Prostate gland (tissue), 2 donors: ENCODE measurements at regions not wholly inside any gene's neighbourhood (a gene's known extent, or its start where the extent isn't known, plus 50 kb on each side); places are given as distances from the start of the nearest gene placed in this dataset.

Source experiments
- DNase-seq: peaks from one replicate; pipeline ENCODE4 v3.0.0-alpha.2; 2019; ENCODE audit warnings: low spot score
- H3K27ac ChIP-seq, 2 donors: fragments of 200-600 bp; sonication (generic); 2 replicates each; pipeline ENCODE4 v1.5.1; 2017 to 2019
- H3K27me3 ChIP-seq: fragments of 200-600 bp; sonication (generic); replicated peaks from 2 replicates; pipeline ENCODE4 v1.5.1; 2019; ENCODE audit not compliant: insufficient read depth
- H3K36me3 ChIP-seq, 2 donors: fragments of 200-600 bp; sonication (generic); 1 replicate in 1 of 2; 2 replicates in 1 of 2; pipeline versions ENCODE4 v1.5.1 to v1.8.1; 2017 to 2019
- H3K4me1 ChIP-seq: fragments of 200-600 bp; sonication (generic); replicated peaks from 2 replicates; pipeline ENCODE4 v1.5.1; 2019
- H3K4me3 ChIP-seq, 2 donors: fragments of 200-600 bp; sonication (generic); 2 replicates each; pipeline ENCODE4 v1.5.1; 2017 to 2019
- H3K9me3 ChIP-seq: fragments of 200-600 bp; sonication (generic); 2 replicates; pipeline ENCODE4 v1.5.1; 2017
- POLR2A ChIP-seq: fragments of 450-650 bp; IDR thresholded peaks from one replicate; pipeline ENCODE4 v1.6.1; 2016; ENCODE audit warnings: antibody characterized with exemption, mild to moderate bottlenecking
- POLR2AphosphoS5 ChIP-seq: sonication (generic); formaldehyde crosslinking; IDR thresholded peaks from one replicate; pipeline ENCODE4 v1.6.1; 2017; ENCODE audit warnings: antibody characterized with exemption
- WGBS: methylation state at CpG from one replicate; pipeline ENCODE4 v1.1.5; 2018; 5-methylcytosine and 5-hydroxymethylcytosine counted together
- intact Hi-C: fragments of 100-400 bp; cut with DNase I; formaldehyde crosslinking; loops from one replicate; pipeline ENCODE4 v1.14.2; 2022
- TF ChIP-seq, protein P1 (sequence below), 4 experiments: fragments of 200-600 bp in 2 of 4; fragments of 450-650 bp in 2 of 4; sonication (generic) in 2 of 4; IDR thresholded peaks; 1 replicate in 3 of 4; 2 replicates in 1 of 4; pipeline ENCODE4 v1.5.1; 2016 to 2019; ENCODE audit warnings: antibody characterized with exemption in 4 of 4, mild to moderate bottlenecking in 2 of 4, moderate library complexity in 2 of 4

DNA sequence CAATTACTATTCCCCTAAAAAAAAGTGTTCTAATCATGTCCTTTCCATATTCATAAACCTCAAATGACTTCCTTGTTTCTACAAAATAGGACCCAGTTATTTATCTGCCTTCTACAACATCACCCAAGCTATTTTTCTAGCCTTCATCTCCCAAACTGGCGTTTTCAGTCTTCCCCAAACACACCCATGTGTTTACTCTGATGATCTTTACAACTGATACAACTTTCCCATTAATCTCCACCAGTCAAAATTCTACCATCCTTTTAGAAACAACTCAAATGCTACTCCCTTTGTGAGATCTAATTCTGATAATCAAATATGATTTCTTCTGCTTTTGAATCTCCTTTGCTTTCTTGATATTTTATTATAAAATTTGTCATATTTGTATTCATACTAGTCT, 114.5 kb downstream of the DUSP6 start:
- H3K36me3 ChIP-seq, result no peaks in the 10 kb centered on the region
- DNase-seq, result no peak
- H3K27ac ChIP-seq, result no peak overlapping the region

DNA sequence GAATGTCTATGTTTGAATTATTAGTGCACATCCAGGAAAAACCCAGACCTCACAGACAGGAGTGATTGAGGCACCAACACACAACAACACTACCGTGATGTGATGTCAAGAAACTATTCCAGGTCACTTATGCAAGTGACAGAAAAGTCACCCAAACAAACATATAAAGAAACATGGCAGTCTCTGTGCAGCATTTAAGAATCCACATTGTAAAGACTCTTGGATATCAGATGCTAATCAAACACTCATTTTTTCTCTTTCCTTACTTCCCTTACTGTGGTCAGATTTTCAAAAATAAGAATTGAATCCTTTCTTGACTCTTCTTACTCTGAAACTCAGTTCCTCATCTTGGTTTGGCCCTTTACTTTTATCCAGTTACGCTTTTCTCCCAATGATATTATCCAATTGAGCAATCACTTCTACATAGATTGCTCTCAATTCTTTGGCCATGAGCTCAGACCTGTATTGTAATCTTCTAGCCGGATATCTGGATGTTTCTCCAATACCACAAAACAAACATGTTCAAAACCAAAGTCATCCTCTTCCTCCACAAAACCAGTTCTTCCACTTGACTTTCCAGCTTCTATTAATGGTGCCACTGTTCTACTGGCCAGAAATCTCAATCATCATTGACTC, 115.4 kb downstream of the DUSP6 start:
- H3K36me3 ChIP-seq, result no peaks in the 10 kb centered on the region
- DNase-seq, result peak; percentile 62
- H3K27ac ChIP-seq, result peak overlapping the region; percentile 42 to 55
- H3K4me1 ChIP-seq, result no peaks in the 10 kb centered on the region
- TF ChIP-seq, protein P1, sequence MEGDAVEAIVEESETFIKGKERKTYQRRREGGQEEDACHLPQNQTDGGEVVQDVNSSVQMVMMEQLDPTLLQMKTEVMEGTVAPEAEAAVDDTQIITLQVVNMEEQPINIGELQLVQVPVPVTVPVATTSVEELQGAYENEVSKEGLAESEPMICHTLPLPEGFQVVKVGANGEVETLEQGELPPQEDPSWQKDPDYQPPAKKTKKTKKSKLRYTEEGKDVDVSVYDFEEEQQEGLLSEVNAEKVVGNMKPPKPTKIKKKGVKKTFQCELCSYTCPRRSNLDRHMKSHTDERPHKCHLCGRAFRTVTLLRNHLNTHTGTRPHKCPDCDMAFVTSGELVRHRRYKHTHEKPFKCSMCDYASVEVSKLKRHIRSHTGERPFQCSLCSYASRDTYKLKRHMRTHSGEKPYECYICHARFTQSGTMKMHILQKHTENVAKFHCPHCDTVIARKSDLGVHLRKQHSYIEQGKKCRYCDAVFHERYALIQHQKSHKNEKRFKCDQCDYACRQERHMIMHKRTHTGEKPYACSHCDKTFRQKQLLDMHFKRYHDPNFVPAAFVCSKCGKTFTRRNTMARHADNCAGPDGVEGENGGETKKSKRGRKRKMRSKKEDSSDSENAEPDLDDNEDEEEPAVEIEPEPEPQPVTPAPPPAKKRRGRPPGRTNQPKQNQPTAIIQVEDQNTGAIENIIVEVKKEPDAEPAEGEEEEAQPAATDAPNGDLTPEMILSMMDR (IDR thresholded peaks at IDR 0.05), result no peak
- peak; percentile 90 for TF ChIP-seq POLR2AphosphoS5
- H3K27me3 ChIP-seq, result no peaks in the 10 kb centered on the region
- WGBS, result 61% methylated on average over 3 of the region's 3 CpGs
- H3K9me3 ChIP-seq, result no peaks in the 10 kb centered on the region
- intact Hi-C loops, result no loop called here
- no peak overlapping the region for H3K4me3 ChIP-seq

More for the DNA sequence above, 114.5 kb downstream of the DUSP6 start:
- no peaks in the 10 kb centered on the region for H3K4me1 ChIP-seq
- WGBS, result 68% methylated on average over 1 of the region's 1 CpG
- no peaks in the 10 kb centered on the region for H3K27me3 ChIP-seq
- TF ChIP-seq POLR2A, result no peak
- no peak for TF ChIP-seq POLR2AphosphoS5
- TF ChIP-seq, protein P1 (IDR thresholded peaks at IDR 0.05), result no peak
- no peaks in the 10 kb centered on the region for H3K9me3 ChIP-seq
- H3K4me3 ChIP-seq, result no peak overlapping the region
- intact Hi-C loops, result no loop called here

DNA sequence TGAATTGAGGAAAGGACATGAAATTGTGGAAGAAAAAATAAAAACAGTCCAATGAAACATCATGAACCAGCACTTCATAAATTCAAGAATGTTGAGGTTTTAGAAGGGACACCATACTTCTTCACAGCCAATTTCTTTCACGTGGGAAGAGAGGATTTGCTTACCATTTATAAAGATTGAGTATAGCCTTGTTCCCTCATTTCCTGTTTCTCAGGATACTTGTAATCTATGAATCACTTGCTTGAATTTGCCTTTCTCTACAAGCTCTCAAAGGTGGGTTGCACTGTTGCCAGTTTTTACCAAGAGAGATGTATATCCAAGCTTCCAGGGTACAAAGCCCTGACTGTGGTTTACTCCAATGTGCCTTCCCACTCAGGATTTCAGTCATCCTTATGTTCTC, 116.1 kb downstream of the DUSP6 start:
- H3K36me3 ChIP-seq, result no peaks in the 10 kb centered on the region
- 32% methylated on average over 1 of the region's 1 CpG for WGBS
- no peaks in the 10 kb centered on the region for H3K9me3 ChIP-seq
- no peaks in the 10 kb centered on the region for H3K4me1 ChIP-seq
- H3K4me3 ChIP-seq, result no peak overlapping the region
- no peak for DNase-seq
- intact Hi-C loops, result no loop called here
- H3K27me3 ChIP-seq, result no peaks in the 10 kb centered on the region
- peak overlapping the region in 1 of 2 donors; percentile 55 for H3K27ac ChIP-seq
- no peak for TF ChIP-seq POLR2A
- TF ChIP-seq POLR2AphosphoS5, result no peak
- TF ChIP-seq, protein P1 (IDR thresholded peaks at IDR 0.05), result no peak

DNA sequence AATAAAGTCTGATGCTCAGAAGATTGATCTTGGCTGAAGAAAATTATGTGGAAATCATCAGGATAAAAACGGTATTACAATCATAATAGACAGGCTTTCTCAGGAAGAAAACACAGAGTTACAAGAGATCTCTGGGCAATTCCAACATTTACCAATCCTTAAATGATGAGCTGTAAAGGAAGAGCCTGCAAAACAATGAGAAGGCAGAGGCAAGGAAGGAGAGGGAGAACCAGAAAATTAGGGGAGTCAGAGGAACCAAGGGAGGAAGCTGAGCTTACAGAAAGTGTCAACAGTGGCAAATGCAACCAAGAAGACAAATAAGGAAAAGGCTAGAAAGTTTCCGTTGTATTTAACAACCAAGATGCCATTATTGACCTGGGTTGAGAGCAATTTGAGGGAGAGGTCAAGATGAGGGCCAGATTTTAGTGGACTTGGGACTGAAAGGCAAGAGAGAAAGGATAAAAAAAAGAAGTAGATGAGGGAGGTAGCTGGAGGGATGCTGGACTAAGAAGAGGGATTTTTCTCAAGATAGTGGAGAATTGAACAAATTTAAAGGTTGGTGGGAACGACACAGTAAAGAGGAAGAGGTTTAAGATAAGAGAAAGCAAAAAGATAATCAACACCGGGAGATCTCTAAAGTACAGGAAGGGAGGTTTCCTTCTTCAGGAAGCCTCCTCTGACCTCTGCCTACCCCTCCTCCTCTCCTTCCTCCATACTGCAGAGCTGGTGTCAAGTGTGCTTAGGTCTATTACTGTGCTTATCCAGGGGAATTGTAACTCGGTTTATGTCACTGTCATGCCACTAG, 116.9 kb downstream of the DUSP6 start:
- H3K27me3 ChIP-seq, result no peaks in the 10 kb centered on the region
- H3K9me3 ChIP-seq, result no peaks in the 10 kb centered on the region
- TF ChIP-seq POLR2A (no peak), POLR2AphosphoS5 (no peak)
- TF ChIP-seq, protein P1 (IDR thresholded peaks at IDR 0.05), result peak in 1 of 4 experiments; percentile 22
- DNase-seq, result no peak
- WGBS, result 56% methylated on average over 5 of the region's 5 CpGs
- no peak overlapping the region for H3K27ac ChIP-seq
- no peaks in the 10 kb centered on the region for H3K4me1 ChIP-seq
- intact Hi-C loops, result no loop called here
- H3K4me3 ChIP-seq, result no peak overlapping the region
- no peaks in the 10 kb centered on the region for H3K36me3 ChIP-seq
